ENCODE measurements at regions not wholly inside any gene's neighbourhood (a gene's known extent, or its start where the extent isn't known, plus 50 kb on each side); places are given as distances from the start of the nearest gene placed in this dataset.

- DNase-seq (ENCODE audit: low read depth) = no peak
- Histone ChIP-seq H3K36me3 (ENCODE audit: control insufficient read depth, insufficient read depth, low read length) (no peaks in the 10 kb centered on the region), H3K27me3 (ENCODE audit: control insufficient read depth, insufficient read depth, low read length) (no peaks in the 10 kb centered on the region), H3K4me3 (ENCODE audit: low read depth, low read length) (no peak overlapping the region)
- TF ChIP-seq, protein P1, sequence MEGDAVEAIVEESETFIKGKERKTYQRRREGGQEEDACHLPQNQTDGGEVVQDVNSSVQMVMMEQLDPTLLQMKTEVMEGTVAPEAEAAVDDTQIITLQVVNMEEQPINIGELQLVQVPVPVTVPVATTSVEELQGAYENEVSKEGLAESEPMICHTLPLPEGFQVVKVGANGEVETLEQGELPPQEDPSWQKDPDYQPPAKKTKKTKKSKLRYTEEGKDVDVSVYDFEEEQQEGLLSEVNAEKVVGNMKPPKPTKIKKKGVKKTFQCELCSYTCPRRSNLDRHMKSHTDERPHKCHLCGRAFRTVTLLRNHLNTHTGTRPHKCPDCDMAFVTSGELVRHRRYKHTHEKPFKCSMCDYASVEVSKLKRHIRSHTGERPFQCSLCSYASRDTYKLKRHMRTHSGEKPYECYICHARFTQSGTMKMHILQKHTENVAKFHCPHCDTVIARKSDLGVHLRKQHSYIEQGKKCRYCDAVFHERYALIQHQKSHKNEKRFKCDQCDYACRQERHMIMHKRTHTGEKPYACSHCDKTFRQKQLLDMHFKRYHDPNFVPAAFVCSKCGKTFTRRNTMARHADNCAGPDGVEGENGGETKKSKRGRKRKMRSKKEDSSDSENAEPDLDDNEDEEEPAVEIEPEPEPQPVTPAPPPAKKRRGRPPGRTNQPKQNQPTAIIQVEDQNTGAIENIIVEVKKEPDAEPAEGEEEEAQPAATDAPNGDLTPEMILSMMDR (IDR thresholded peaks at IDR 0.05; ENCODE audit: insufficient read depth, low read length, poor library complexity, severe bottlenecking) = no peak
Observed at GRCh38 chr1:87398641-87399040, 70.0 kb downstream of the LMO4 start.

DNA sequence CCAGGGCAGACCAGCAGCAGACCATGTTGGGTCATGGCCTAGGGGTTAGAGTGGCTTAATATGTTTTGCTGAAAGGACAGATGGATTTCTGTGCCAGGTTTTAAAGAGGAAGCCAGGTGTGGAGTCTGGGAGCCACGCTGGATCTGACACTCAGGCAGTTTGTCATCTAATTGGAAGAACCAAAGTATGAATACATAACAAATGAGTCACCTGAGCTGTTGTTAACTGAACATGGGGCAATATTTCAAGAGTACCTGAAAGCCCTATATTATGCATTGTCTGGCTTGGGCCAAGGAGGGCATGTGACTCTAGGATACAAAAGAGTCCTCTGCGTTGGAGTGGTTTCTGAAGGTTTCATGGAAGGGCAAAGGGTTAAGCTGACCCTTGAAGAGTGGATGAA, 70.6 kb downstream of the LMO4 start:
- Histone ChIP-seq H3K27me3 (ENCODE audit: control insufficient read depth, insufficient read depth, low read length) (no peaks in the 10 kb centered on the region), H3K4me3 (ENCODE audit: low read depth, low read length) (no peak overlapping the region), H3K36me3 (ENCODE audit: control insufficient read depth, insufficient read depth, low read length) (no peaks in the 10 kb centered on the region)
- TF ChIP-seq, protein P1 (IDR thresholded peaks at IDR 0.05; ENCODE audit: insufficient read depth, low read length, poor library complexity, severe bottlenecking) = no peak
- DNase-seq (ENCODE audit: low read depth) = no peak

DNA sequence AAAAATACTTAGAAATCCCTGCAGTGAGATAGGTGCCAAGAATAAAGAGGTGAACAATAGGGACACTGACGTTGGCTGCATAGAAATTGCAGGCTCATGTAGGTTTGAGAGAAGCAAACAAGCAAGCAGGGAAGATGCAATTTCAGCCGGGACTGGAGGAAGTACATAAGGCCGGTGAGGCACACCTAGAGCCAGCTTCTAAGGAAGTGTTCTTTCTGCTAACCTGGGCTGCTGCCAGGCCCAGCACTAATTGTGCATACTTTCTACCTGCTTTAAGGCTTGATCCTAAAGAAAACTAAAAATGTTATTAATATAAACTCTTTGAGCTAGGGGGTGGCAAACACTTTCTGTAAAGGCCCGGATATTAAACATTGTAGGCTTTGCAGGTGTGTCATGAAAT, 71.0 kb downstream of the LMO4 start:
- no peaks in the 10 kb centered on the region for H3K36me3 ChIP-seq (ENCODE audit: control insufficient read depth, insufficient read depth, low read length)
- H3K27me3 ChIP-seq (ENCODE audit: control insufficient read depth, insufficient read depth, low read length) = no peaks in the 10 kb centered on the region
- no peak for DNase-seq (ENCODE audit: low read depth)
- TF ChIP-seq, protein P1 (IDR thresholded peaks at IDR 0.05; ENCODE audit: insufficient read depth, low read length, poor library complexity, severe bottlenecking) = no peak
- no peak overlapping the region for H3K4me3 ChIP-seq (ENCODE audit: low read depth, low read length)

- Histone ChIP-seq H3K4me3 (ENCODE audit: low read depth, low read length) (no peak overlapping the region), H3K36me3 (ENCODE audit: control insufficient read depth, insufficient read depth, low read length) (no peaks in the 10 kb centered on the region), H3K27me3 (ENCODE audit: control insufficient read depth, insufficient read depth, low read length) (no peaks in the 10 kb centered on the region)
- TF ChIP-seq, protein P1 (IDR thresholded peaks at IDR 0.05; ENCODE audit: insufficient read depth, low read length, poor library complexity, severe bottlenecking) = no peak
- DNase-seq (ENCODE audit: low read depth) = no peak
Observed at GRCh38 chr1:87400813-87401212, 72.1 kb downstream of the LMO4 start.

GRCh38 chr1:87402241-87403002, 73.7 kb downstream of the LMO4 start:
- Histone ChIP-seq H3K36me3 (ENCODE audit: control insufficient read depth, insufficient read depth, low read length) (no peaks in the 10 kb centered on the region), H3K4me3 (ENCODE audit: low read depth, low read length) (no peak overlapping the region), H3K27me3 (ENCODE audit: control insufficient read depth, insufficient read depth, low read length) (no peaks in the 10 kb centered on the region)
- TF ChIP-seq, protein P1 (IDR thresholded peaks at IDR 0.05; ENCODE audit: insufficient read depth, low read length, poor library complexity, severe bottlenecking) = no peak
- no peak for DNase-seq (ENCODE audit: low read depth)
